KMS-11 (cell line): ENCODE measurements at regions not wholly inside any gene's neighbourhood (a gene's known extent, or its start where the extent isn't known, plus 50 kb on each side); places are given as distances from the start of the nearest gene placed in this dataset.

Experiments used
- H2AFZ ChIP-seq: fragments of 200-600 bp; sonication (generic); 2 replicates; pipeline ENCODE4 v1.6.1; 2016; ENCODE audit warnings: antibody characterized with exemption, mixed run types, low read depth
- H3K27ac ChIP-seq: fragments of 200-600 bp; sonication (generic); 2 replicates; pipeline ENCODE4 v1.6.1; 2016; ENCODE audit warnings: mild to moderate bottlenecking, mixed run types
- H3K27me3 ChIP-seq: fragments of 200-600 bp; sonication (generic); 2 replicates; pipeline ENCODE4 v1.6.1; 2017; ENCODE audit warnings: mild to moderate bottlenecking, low read depth, mixed run types, moderate library complexity; ENCODE audit not compliant: insufficient read depth
- H3K36me3 ChIP-seq: fragments of 200-600 bp; sonication (generic); 2 replicates; pipeline ENCODE4 v1.6.1; 2017; ENCODE audit warnings: mild to moderate bottlenecking, mixed run types; ENCODE audit not compliant: insufficient read depth
- H3K4me1 ChIP-seq: fragments of 200-600 bp; sonication (generic); 2 replicates; pipeline ENCODE4 v1.6.1; 2016; ENCODE audit warnings: mild to moderate bottlenecking, low read depth, mixed run types; ENCODE audit not compliant: poor library complexity, severe bottlenecking
- H3K4me2 ChIP-seq: fragments of 200-600 bp; sonication (generic); 2 replicates; pipeline ENCODE4 v1.7.0; 2016; ENCODE audit warnings: mild to moderate bottlenecking, mixed run types
- H3K4me3 ChIP-seq: fragments of 200-600 bp; sonication (generic); IDR thresholded peaks from 2 replicates; pipeline ENCODE4 v1.6.1; 2017; ENCODE audit warnings: low read depth, low read length, mixed read lengths; ENCODE audit not compliant: insufficient read depth
- H3K79me2 ChIP-seq: fragments of 200-600 bp; sonication (generic); 2 replicates; pipeline ENCODE4 v1.6.1; 2016; ENCODE audit warnings: low read depth, mixed run types; ENCODE audit not compliant: insufficient read depth
- H3K9ac ChIP-seq: fragments of 200-600 bp; sonication (generic); 2 replicates; pipeline ENCODE4 v1.6.1; 2016; ENCODE audit warnings: mild to moderate bottlenecking, mixed run types
- H4K20me1 ChIP-seq: fragments of 200-600 bp; sonication (generic); 2 replicates; pipeline ENCODE4 v1.6.1; 2016; ENCODE audit warnings: mild to moderate bottlenecking, mixed run types; ENCODE audit not compliant: insufficient read depth
- TF ChIP-seq, protein P1 (sequence below): fragments of 200-600 bp; sonication (generic); conservative IDR thresholded peaks from 2 replicates; pipeline ENCODE4 v1.6.1; 2017; ENCODE audit warnings: low read depth, mild to moderate bottlenecking, antibody characterized with exemption, low read length, moderate library complexity, mixed read lengths

DNA sequence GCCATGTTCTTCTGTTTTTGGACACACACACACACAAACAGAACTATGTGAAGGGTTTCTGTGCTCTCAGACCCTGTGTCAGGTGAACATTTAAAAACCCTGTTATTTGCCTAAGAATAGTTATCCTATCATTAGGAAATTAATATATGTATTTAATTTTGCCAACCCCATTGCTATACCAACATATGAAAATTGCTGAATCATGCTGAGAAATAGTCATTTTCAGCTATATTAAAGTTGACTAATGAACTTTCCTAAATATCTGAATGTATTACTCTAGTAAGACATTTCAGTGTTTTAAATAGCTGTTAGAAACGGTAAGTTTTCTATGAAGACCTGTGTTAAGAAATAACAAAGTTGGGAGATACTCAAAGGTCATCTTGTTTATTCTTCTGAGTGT lies 596.9 kb upstream of the GRM7 start:
- Histone ChIP-seq H2AFZ (no peak overlapping the region), H3K4me3 (no peak overlapping the region), H3K9ac (no peak overlapping the region), H4K20me1 (no peaks in the 10 kb centered on the region), H3K4me2 (no peak overlapping the region), H3K27ac (no peak overlapping the region), H3K4me1 (no peaks in the 10 kb centered on the region), H3K79me2 (no peaks in the 10 kb centered on the region), H3K36me3 (no peaks in the 10 kb centered on the region), H3K27me3 (no peaks in the 10 kb centered on the region)
- TF ChIP-seq, protein P1, sequence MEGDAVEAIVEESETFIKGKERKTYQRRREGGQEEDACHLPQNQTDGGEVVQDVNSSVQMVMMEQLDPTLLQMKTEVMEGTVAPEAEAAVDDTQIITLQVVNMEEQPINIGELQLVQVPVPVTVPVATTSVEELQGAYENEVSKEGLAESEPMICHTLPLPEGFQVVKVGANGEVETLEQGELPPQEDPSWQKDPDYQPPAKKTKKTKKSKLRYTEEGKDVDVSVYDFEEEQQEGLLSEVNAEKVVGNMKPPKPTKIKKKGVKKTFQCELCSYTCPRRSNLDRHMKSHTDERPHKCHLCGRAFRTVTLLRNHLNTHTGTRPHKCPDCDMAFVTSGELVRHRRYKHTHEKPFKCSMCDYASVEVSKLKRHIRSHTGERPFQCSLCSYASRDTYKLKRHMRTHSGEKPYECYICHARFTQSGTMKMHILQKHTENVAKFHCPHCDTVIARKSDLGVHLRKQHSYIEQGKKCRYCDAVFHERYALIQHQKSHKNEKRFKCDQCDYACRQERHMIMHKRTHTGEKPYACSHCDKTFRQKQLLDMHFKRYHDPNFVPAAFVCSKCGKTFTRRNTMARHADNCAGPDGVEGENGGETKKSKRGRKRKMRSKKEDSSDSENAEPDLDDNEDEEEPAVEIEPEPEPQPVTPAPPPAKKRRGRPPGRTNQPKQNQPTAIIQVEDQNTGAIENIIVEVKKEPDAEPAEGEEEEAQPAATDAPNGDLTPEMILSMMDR, result no peak

DNA sequence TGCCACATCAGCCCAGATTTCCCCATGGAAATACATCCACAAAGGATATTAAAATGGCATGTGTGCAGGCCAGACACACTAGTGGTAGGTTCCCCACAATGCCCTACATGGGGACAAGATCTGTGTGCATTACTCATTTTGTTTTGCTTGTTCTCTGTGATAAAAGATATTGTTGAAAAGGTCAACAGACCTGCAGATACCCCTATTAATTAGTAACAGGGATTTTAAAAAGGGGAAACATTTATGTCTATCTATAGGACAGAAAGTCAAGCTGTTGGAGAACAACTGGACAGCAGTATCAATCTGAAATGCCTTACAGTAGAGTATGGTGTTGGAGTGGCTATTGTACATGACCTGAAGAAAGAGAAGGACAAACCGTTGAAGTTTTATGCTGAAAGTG lies 596.0 kb upstream of the GRM7 start:
- no peaks in the 10 kb centered on the region for H3K4me1 ChIP-seq
- H3K9ac ChIP-seq, result no peak overlapping the region
- H2AFZ ChIP-seq, result no peak overlapping the region
- no peaks in the 10 kb centered on the region for H3K27me3 ChIP-seq
- H3K4me2 ChIP-seq, result no peak overlapping the region
- no peaks in the 10 kb centered on the region for H4K20me1 ChIP-seq
- TF ChIP-seq, protein P1, result no peak
- H3K79me2 ChIP-seq, result no peaks in the 10 kb centered on the region
- no peak overlapping the region for H3K4me3 ChIP-seq
- no peak overlapping the region for H3K27ac ChIP-seq
- H3K36me3 ChIP-seq, result no peaks in the 10 kb centered on the region

DNA sequence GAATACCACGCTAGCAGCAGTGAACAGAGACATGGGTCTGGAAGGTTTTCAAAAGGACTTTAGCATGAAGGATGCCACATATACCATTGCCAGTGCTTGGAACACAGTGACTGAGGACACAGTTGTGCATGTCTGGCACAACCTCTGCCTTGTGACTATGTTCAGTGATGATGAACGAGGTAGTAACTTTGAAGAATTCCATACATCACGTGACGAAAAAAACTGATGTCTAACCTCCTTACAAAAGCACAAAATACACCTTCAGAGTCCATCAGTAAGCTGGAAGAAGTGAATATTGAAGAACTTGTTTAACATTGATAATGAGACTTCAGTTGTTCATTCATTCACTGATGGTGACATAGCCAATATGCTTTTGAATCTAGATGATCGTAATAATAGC lies 594.8 kb upstream of the GRM7 start:
- Histone ChIP-seq H3K4me1 (no peaks in the 10 kb centered on the region), H4K20me1 (no peaks in the 10 kb centered on the region), H3K79me2 (no peaks in the 10 kb centered on the region), H2AFZ (no peak overlapping the region), H3K36me3 (no peaks in the 10 kb centered on the region), H3K4me2 (no peak overlapping the region), H3K27ac (no peak overlapping the region), H3K27me3 (no peaks in the 10 kb centered on the region), H3K4me3 (no peak overlapping the region), H3K9ac (no peak overlapping the region)
- TF ChIP-seq, protein P1, result no peak

DNA sequence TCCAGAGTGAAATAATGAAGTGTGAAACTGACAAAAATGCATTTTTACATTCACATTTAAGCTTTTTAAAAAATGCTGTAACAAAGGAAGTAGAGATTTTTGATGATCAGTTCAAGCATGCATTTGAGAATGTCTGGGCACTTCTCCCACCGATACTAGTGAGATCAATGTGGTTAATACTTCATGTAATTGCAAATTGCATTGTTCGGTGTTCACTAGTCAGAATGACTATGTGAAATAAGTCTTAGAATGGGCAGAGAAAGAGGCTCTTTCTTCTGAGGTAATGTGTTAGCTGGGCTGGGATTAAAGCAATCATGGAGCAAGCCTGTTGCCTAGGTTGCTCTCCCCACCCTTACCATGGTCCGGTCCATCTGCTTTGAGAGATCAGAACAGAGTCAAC lies 587.0 kb upstream of the GRM7 start:
- Histone ChIP-seq H3K27ac (no peak overlapping the region), H3K36me3 (no peaks in the 10 kb centered on the region), H3K27me3 (no peaks in the 10 kb centered on the region), H2AFZ (no peak overlapping the region), H3K79me2 (no peaks in the 10 kb centered on the region), H3K4me1 (no peaks in the 10 kb centered on the region), H3K4me3 (no peak overlapping the region), H3K9ac (no peak overlapping the region), H3K4me2 (no peak overlapping the region), H4K20me1 (no peaks in the 10 kb centered on the region)
- TF ChIP-seq, protein P1, result no peak

DNA sequence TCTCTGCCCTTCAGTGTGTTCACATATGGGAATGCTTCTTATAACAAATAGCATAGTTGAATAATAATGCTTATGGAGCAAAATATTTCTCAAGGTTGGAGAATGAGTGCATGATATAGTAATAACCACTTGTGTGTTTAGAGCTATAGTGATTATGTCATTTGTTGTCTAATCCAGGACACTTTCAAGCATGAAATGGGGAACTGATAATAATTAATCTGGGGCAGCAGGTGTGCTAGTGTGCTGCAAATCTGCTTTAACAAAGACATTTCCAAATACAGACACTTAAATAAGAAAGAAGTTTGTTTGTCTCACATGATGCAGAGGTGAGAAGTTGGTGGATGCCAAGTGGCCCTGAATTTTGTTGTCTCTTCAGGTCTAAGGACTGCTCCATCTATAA lies 579.3 kb upstream of the GRM7 start:
- Histone ChIP-seq H3K36me3 (no peaks in the 10 kb centered on the region), H2AFZ (no peak overlapping the region), H3K9ac (no peak overlapping the region), H3K4me1 (no peaks in the 10 kb centered on the region), H4K20me1 (no peaks in the 10 kb centered on the region), H3K79me2 (no peaks in the 10 kb centered on the region), H3K4me3 (no peak overlapping the region), H3K4me2 (no peak overlapping the region), H3K27me3 (no peaks in the 10 kb centered on the region), H3K27ac (no peak overlapping the region)
- TF ChIP-seq, protein P1, result no peak
